Suprapubic skin (tissue), 4 donors: ENCODE measurements at regions not wholly inside any gene's neighbourhood (a gene's known extent, or its start where the extent isn't known, plus 50 kb on each side); places are given as distances from the start of the nearest gene placed in this dataset.

Experiments
- DNase-seq, 2 donors: peaks; one replicate each; pipeline ENCODE4 v3.0.0-alpha.2; 2019; ENCODE audit warnings: low spot score in 2 of 2
- H3K27ac ChIP-seq: fragments of 200-600 bp; sonication (generic); one replicate; pipeline ENCODE4 v1.5.1; 2019
- H3K27me3 ChIP-seq: fragments of 200-600 bp; sonication (generic); one replicate; pipeline ENCODE4 v1.5.1; 2019
- H3K36me3 ChIP-seq: fragments of 200-600 bp; sonication (generic); one replicate; pipeline ENCODE4 v1.5.1; 2019
- H3K4me1 ChIP-seq: fragments of 200-600 bp; sonication (generic); one replicate; pipeline ENCODE4 v1.5.1; 2019
- H3K4me3 ChIP-seq: fragments of 200-600 bp; sonication (generic); one replicate; pipeline ENCODE4 v1.5.1; 2019; ENCODE audit warnings: mild to moderate bottlenecking
- H3K9me3 ChIP-seq: fragments of 200-600 bp; sonication (generic); one replicate; pipeline ENCODE4 v1.5.1; 2019
- EP300 ChIP-seq: sonication (generic); formaldehyde crosslinking; IDR thresholded peaks from one replicate; pipeline ENCODE4 v1.6.1; 2017; ENCODE audit warnings: antibody characterized with exemption
- POLR2A ChIP-seq, 2 donors: fragments of 450-650 bp; IDR thresholded peaks; one replicate each; pipeline ENCODE4 v1.6.1; 2017; ENCODE audit warnings: antibody characterized with exemption in 2 of 2, mild to moderate bottlenecking in 2 of 2, moderate library complexity in 2 of 2
- POLR2AphosphoS5 ChIP-seq, 3 donors: sonication (generic); formaldehyde crosslinking; IDR thresholded peaks; one replicate each; pipeline ENCODE4 v1.6.1; 2017; ENCODE audit warnings: antibody characterized with exemption in 3 of 3
- WGBS: methylation state at CpG from one replicate; pipeline ENCODE4 v1.1.5; 2018; 5-methylcytosine and 5-hydroxymethylcytosine counted together
- TF ChIP-seq, protein P1 (sequence below), 2 donors: fragments of 200-600 bp in 1 of 2; fragments of 450-650 bp in 1 of 2; sonication (generic) in 1 of 2; IDR thresholded peaks; one replicate each; pipeline ENCODE4 v1.5.1; 2016 to 2019; ENCODE audit warnings: antibody characterized with exemption in 2 of 2, mild to moderate bottlenecking in 1 of 2, moderate library complexity in 1 of 2

DNA sequence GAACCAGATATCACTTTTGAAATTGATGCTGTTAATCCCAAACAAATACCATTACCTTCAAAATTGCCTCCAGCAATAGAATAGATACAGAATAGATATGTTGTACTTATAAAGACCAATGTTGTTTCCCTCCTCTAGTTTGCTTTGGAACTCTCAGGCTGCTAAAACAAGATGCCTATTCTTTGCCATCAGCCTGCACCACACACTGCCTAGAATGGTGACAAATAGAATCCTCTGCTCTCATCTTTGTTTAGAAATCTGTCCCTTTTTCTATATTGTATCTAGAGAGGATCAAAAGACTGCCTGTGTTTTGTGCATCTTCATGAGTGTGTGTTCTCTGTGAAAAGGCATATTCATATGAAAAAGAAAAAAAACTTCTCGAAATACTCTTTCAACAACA is 349.2 kb upstream of the CCDC54 start:
- DNase-seq: no peak
- H3K4me1 ChIP-seq: no peaks in the 10 kb centered on the region
- peaks cover 5% of the 10 kb centered on the region for H3K9me3 ChIP-seq
- no peaks in the 10 kb centered on the region for H3K27me3 ChIP-seq
- TF ChIP-seq POLR2A (IDR thresholded peaks at IDR 0.05) (no peak), POLR2AphosphoS5 (IDR thresholded peaks at IDR 0.05) (no peak), EP300 (no peak)
- TF ChIP-seq, protein P1, sequence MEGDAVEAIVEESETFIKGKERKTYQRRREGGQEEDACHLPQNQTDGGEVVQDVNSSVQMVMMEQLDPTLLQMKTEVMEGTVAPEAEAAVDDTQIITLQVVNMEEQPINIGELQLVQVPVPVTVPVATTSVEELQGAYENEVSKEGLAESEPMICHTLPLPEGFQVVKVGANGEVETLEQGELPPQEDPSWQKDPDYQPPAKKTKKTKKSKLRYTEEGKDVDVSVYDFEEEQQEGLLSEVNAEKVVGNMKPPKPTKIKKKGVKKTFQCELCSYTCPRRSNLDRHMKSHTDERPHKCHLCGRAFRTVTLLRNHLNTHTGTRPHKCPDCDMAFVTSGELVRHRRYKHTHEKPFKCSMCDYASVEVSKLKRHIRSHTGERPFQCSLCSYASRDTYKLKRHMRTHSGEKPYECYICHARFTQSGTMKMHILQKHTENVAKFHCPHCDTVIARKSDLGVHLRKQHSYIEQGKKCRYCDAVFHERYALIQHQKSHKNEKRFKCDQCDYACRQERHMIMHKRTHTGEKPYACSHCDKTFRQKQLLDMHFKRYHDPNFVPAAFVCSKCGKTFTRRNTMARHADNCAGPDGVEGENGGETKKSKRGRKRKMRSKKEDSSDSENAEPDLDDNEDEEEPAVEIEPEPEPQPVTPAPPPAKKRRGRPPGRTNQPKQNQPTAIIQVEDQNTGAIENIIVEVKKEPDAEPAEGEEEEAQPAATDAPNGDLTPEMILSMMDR (IDR thresholded peaks at IDR 0.05): no peak
- H3K27ac ChIP-seq: no peak overlapping the region
- no peaks in the 10 kb centered on the region for H3K36me3 ChIP-seq
- no peak overlapping the region for H3K4me3 ChIP-seq
- WGBS: 86% methylated on average over 1 of the region's 1 CpG

DNA sequence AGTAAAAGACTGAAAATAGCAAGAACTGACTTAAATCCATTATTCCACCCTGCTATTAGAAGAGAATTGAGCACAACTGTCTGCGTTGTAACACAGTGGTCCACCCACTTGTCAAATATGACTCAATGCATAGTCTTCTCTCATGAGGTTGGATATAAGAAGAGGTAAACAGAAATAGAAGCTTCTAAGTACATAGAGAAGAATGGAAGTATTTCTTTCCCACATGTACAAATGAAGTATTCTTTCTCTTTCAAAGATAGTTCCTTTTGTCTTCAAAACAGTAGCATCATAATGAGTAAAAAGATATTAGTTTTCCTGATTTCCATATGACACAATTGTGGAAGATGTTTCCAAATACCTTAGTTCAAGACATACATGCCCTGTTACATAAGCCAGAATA is 348.6 kb upstream of the CCDC54 start:
- peaks cover 5% of the 10 kb centered on the region for H3K9me3 ChIP-seq
- H3K4me1 ChIP-seq: no peaks in the 10 kb centered on the region
- no peaks in the 10 kb centered on the region for H3K27me3 ChIP-seq
- no peak overlapping the region for H3K4me3 ChIP-seq
- no peak for TF ChIP-seq POLR2AphosphoS5 (IDR thresholded peaks at IDR 0.05)
- TF ChIP-seq EP300: no peak
- TF ChIP-seq, protein P1 (IDR thresholded peaks at IDR 0.05): no peak
- TF ChIP-seq POLR2A (IDR thresholded peaks at IDR 0.05): no peak
- DNase-seq: no peak
- WGBS: 92% methylated on average over 1 of the region's 1 CpG
- no peak overlapping the region for H3K27ac ChIP-seq
- H3K36me3 ChIP-seq: no peaks in the 10 kb centered on the region

DNA sequence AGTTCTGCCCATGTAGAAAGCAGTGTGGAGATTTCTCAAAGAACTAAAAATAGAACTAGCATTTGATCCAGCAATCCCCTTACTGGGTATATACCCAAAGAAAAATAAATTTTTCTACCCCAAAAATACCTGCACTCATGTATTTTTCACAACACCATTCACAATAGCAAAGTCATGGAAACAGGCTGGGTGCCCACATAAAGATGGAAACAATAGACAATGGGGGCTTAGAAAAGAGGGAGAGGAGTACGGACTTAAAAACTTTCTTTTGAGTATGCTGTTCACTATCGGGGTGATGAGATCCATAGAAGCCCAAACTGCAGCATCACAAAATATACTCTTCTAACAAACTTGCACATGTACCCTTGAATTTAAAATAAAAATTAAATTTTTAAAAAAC is 345.1 kb upstream of the CCDC54 start:
- WGBS: 87% methylated on average over 2 of the region's 2 CpGs
- no peaks in the 10 kb centered on the region for H3K36me3 ChIP-seq
- H3K4me3 ChIP-seq: no peak overlapping the region
- peaks cover 5% of the 10 kb centered on the region for H3K9me3 ChIP-seq
- no peaks in the 10 kb centered on the region for H3K4me1 ChIP-seq
- TF ChIP-seq POLR2AphosphoS5 (IDR thresholded peaks at IDR 0.05): no peak
- no peak for TF ChIP-seq POLR2A (IDR thresholded peaks at IDR 0.05)
- no peak for TF ChIP-seq EP300
- TF ChIP-seq, protein P1 (IDR thresholded peaks at IDR 0.05): no peak
- no peak for DNase-seq
- no peaks in the 10 kb centered on the region for H3K27me3 ChIP-seq
- H3K27ac ChIP-seq: no peak overlapping the region

DNA sequence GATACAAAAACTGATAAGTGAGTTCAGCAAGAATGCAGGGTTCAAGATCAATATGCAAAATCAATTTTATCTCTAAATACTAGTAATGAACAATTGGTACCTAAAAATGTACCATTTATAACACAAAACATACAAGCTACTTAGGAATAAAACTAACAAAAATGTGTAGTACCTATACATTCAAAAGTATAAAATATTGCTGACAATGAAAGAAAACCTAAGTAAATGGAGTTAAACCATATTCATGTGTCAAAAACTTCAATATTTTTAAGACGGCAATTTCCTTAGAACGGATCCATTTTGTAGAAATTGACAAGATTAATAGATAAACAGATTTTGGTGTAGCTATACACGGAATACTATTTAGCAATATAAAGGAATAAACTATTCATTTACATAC is 343.1 kb upstream of the CCDC54 start:
- H3K27ac ChIP-seq: no peak overlapping the region
- H3K9me3 ChIP-seq: peaks cover 10% of the 10 kb centered on the region
- H3K27me3 ChIP-seq: no peaks in the 10 kb centered on the region
- DNase-seq: no peak
- no peaks in the 10 kb centered on the region for H3K4me1 ChIP-seq
- WGBS: 78% methylated on average over 3 of the region's 3 CpGs
- no peak overlapping the region for H3K4me3 ChIP-seq
- no peaks in the 10 kb centered on the region for H3K36me3 ChIP-seq
- TF ChIP-seq POLR2A (IDR thresholded peaks at IDR 0.05) (no peak), POLR2AphosphoS5 (IDR thresholded peaks at IDR 0.05) (no peak), EP300 (no peak)
- TF ChIP-seq, protein P1 (IDR thresholded peaks at IDR 0.05): no peak

DNA sequence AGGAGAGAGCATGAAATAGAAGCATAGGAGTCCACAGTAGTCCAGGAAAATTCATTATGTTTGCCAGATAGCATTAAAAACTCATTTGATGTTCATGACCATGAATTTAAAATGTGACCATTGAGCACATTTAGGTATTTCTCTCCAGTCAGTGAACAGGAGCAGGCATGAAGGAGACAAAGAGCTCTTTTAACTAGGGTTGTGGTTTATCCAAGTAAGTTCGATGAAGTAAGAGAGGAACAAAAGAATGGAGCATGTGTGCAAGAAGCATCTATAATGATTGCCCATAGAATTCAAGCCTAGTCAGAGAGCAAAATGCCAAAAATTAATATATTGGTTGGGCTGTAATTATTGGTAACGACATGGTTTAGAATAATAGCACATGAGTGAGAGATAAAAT is 342.1 kb upstream of the CCDC54 start:
- Histone ChIP-seq H3K27me3 (no peaks in the 10 kb centered on the region), H3K36me3 (no peaks in the 10 kb centered on the region), H3K27ac (no peak overlapping the region), H3K4me1 (no peaks in the 10 kb centered on the region), H3K9me3 (peaks cover 10% of the 10 kb centered on the region), H3K4me3 (no peak overlapping the region)
- 75% methylated on average over 2 of the region's 2 CpGs for WGBS
- DNase-seq: no peak
- TF ChIP-seq, protein P1 (IDR thresholded peaks at IDR 0.05): no peak
- no peak for TF ChIP-seq EP300
